HCT116 (cell line): ENCODE measurements at regions not wholly inside any gene's neighbourhood (a gene's known extent, or its start where the extent isn't known, plus 50 kb on each side); places are given as distances from the start of the nearest gene placed in this dataset.

Experiments
- ATAC-seq: fragments of 200-7000 bp; cut with Tn5 transposase; 2 replicates; pipeline ENCODE4 v1.9.1; 2020; ENCODE audit warnings: mild to moderate bottlenecking, moderate library complexity
- BruUV-seq: library from RNA; stranded (reverse); fragments of 400-500 nt; replicated peaks from 2 replicates; lab custom pipeline; 2021; lab: Mats Ljungman, UMichigan
- CTCF ChIA-PET: fragments of 300-600 bp; sonication (Branson Sonifier 250); formaldehyde crosslinking; loops from one replicate; lab custom pipeline; 2021; ENCODE audit warnings: antibody characterized with exemption; lab: Charles Lee
- POLR2A ChIA-PET: fragments of 300-600, 350-600 bp; sonication (Branson Sonifier 250); formaldehyde crosslinking; loops from one replicate; lab custom pipeline; 2021; ENCODE audit warnings: antibody characterized with exemption; lab: Charles Lee
- RAD21 ChIA-PET, 2 experiments: fragments of 300-600 bp; sonication (Branson Sonifier 250); formaldehyde crosslinking; loops; one replicate each; lab custom pipeline; 2023; ENCODE audit warnings: low total read pairs in 2 of 2; ENCODE audit not compliant: uncharacterized antibody in 2 of 2, unreplicated experiment in 2 of 2, low non-redundant PET in 1 of 2; lab: Charles Lee
- DNase-seq: peaks from one replicate; pipeline ENCODE4 v3.0.0-alpha.2; 2010; ENCODE audit warnings: low read depth, low spot score
- H2AFZ ChIP-seq: fragments of 200-600 bp; shearing (Covaris generic), sonication (generic); 2 replicates; pipeline ENCODE4 v1.6.1; 2017; ENCODE audit warnings: low read depth, mixed run types, mixed read lengths, antibody characterized with exemption, low read length; ENCODE audit not compliant: poor library complexity, severe bottlenecking
- H3K27ac ChIP-seq: 2 replicates; pipeline ENCODE4 v1.5.1; 2012; ENCODE audit warnings: low read depth, low read length
- H3K27me3 ChIP-seq: fragments of 200-600 bp; sonication (generic); 2 replicates; pipeline ENCODE4 v1.6.1; 2016; ENCODE audit warnings: mixed run types, low read length, mixed read lengths; ENCODE audit not compliant: insufficient read depth
- H3K36me3 ChIP-seq, 2 experiments: fragments of 200-500 bp in 1 of 2; fragments of 200-600 bp in 1 of 2; sonication (Bioruptor generic) in 1 of 2; sonication (generic) in 1 of 2; 2 replicates each; pipeline versions ENCODE4 v1.5.1 to v1.6.1; 2014 to 2016; ENCODE audit warnings: low read length in 2 of 2, inconsistent platforms in 1 of 2, mixed read lengths in 1 of 2, mixed run types in 1 of 2; ENCODE audit not compliant: insufficient read depth in 2 of 2, control insufficient read depth in 1 of 2
- H3K4me1 ChIP-seq, 2 experiments: fragments of 200-600 bp in 1 of 2; sonication (generic) in 1 of 2; 2 replicates each; pipeline versions ENCODE4 v1.5.1 to v1.6.1; 2012 to 2017; ENCODE audit warnings: low read length in 2 of 2, inconsistent platforms in 1 of 2, mild to moderate bottlenecking in 1 of 2, mixed read lengths in 1 of 2, mixed run types in 1 of 2, moderate library complexity in 1 of 2; ENCODE audit not compliant: insufficient read depth in 2 of 2, control insufficient read depth in 1 of 2
- H3K4me2 ChIP-seq: fragments of 200-600 bp; sonication (generic); 2 replicates; pipeline ENCODE4 v1.6.1; 2017; ENCODE audit warnings: mixed run types, low read length, mixed read lengths
- H3K4me3 ChIP-seq, 2 experiments: fragments of 200-600 bp in 1 of 2; sonication (generic) in 1 of 2; replicated peaks in 1 of 2; 2 replicates each; pipeline ENCODE4 v1.5.1; 2011 to 2016; ENCODE audit warnings: low read length in 2 of 2, control low read depth in 1 of 2, low read depth in 1 of 2, mild to moderate bottlenecking in 1 of 2, mixed read lengths in 1 of 2, mixed run types in 1 of 2
- H3K79me2 ChIP-seq: fragments of 200-600 bp; sonication (generic); 2 replicates; pipeline ENCODE4 v1.6.1; 2017; ENCODE audit warnings: mild to moderate bottlenecking, mixed run types, low read length, moderate library complexity, mixed read lengths; ENCODE audit not compliant: insufficient read depth
- H3K9ac ChIP-seq: fragments of 200-600 bp; sonication (generic); 2 replicates; pipeline ENCODE4 v1.6.1; 2016; ENCODE audit warnings: low read length, mixed read lengths
- H3K9me2 ChIP-seq: fragments of 200-600 bp; sonication (generic), shearing (Covaris generic); 2 replicates; pipeline ENCODE4 v1.6.1; 2017; ENCODE audit warnings: mixed run types, mild to moderate bottlenecking, moderate library complexity; ENCODE audit not compliant: insufficient read depth
- H3K9me3 ChIP-seq, 2 experiments: fragments of 200-500 bp in 1 of 2; fragments of 200-600 bp in 1 of 2; sonication (Bioruptor generic) in 1 of 2; sonication (generic) in 1 of 2; 2 replicates each; pipeline ENCODE4 v1.6.1; 2014 to 2017; ENCODE audit warnings: low read length in 2 of 2, mixed read lengths in 2 of 2, inconsistent platforms in 1 of 2, low read depth in 1 of 2, mild to moderate bottlenecking in 1 of 2, mixed run types in 1 of 2, moderate library complexity in 1 of 2; ENCODE audit not compliant: control insufficient read depth in 1 of 2, insufficient read depth in 1 of 2
- H4K20me1 ChIP-seq: fragments of 200-600 bp; sonication (generic), shearing (Covaris generic); 2 replicates; pipeline ENCODE4 v1.6.1; 2017; ENCODE audit warnings: mixed run types, mild to moderate bottlenecking, moderate library complexity; ENCODE audit not compliant: insufficient read depth
- POLR2AphosphoS5 ChIP-seq: IDR thresholded peaks from 2 replicates; pipeline ENCODE4 v1.6.1; 2011; ENCODE audit warnings: mild to moderate bottlenecking, low read depth, low read length, moderate library complexity
- SRF ChIP-seq: IDR thresholded peaks from 2 replicates; pipeline ENCODE4 v1.6.1; 2012; ENCODE audit warnings: low read depth
- ZFX ChIP-seq: fragments of 450-650 bp; IDR thresholded peaks from 2 replicates; pipeline ENCODE4 v1.6.1; 2017
- ZNF274 ChIP-seq: fragments of 200-500 bp; sonication (Bioruptor generic); IDR thresholded peaks from 2 replicates; pipeline ENCODE4 v1.6.1; 2014; ENCODE audit warnings: mild to moderate bottlenecking, low read depth, low read length, inconsistent platforms
- intact Hi-C: fragments of 100-400 bp; cut with micrococcal nuclease; formaldehyde crosslinking; loops from 2 replicates; pipeline ENCODE4 v1.10.0; 2022
- TF ChIP-seq, protein P1 (sequence below): IDR thresholded peaks from 2 replicates; pipeline ENCODE4 v1.6.1; 2012
- TF ChIP-seq, protein P2 (sequence below): IDR thresholded peaks from 2 replicates; pipeline ENCODE4 v1.6.1; 2012; ENCODE audit warnings: low read depth

DNA sequence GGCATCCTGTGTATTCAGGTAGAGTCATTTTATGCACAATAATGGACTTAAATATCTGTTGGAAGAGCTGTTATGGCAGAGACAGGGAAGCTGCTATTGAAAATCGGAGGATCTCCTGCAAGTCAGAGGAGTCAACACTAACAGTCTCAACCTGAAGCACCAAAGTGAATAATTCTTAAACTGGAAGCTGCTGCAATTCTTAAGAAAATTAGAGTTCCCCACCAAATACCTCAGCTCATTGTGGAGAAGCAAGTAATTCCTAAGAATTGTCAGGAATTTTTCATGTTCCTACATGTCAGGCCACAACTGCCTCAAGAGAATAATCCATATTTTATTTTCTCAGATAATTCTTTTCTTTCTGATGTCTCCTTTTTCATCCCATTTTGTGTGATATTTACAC, 892.6 kb upstream of the LCORL start:
- H3K4me2 ChIP-seq, result no peak overlapping the region
- POLR2A ChIA-PET, result no interaction called here
- DNase-seq, result no peak

More for the DNA sequence above, 892.6 kb upstream of the LCORL start:
- ATAC-seq, result no peak
- intact Hi-C loops, result no loop called here
- no peaks in the 10 kb centered on the region for H3K79me2 ChIP-seq
- no peak overlapping the region for H2AFZ ChIP-seq
- no peaks in the 10 kb centered on the region; a peak in 1 of 4 replicates for H3K9me3 ChIP-seq
- no peaks in the 10 kb centered on the region for H3K27me3 ChIP-seq
- H4K20me1 ChIP-seq, result no peaks in the 10 kb centered on the region
- ChIA-PET RAD21 (no interaction called here), CTCF (no interaction called here)
- no peaks in the 10 kb centered on the region for H3K9me2 ChIP-seq
- no peaks in the 10 kb centered on the region for H3K36me3 ChIP-seq
- BruUV-seq, result no TSS peak
- TF ChIP-seq, protein P1, sequence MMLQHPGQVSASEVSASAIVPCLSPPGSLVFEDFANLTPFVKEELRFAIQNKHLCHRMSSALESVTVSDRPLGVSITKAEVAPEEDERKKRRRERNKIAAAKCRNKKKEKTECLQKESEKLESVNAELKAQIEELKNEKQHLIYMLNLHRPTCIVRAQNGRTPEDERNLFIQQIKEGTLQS, result no peak
- TF ChIP-seq SRF, result no peak
- no peak for TF ChIP-seq ZNF274
- no peak for TF ChIP-seq POLR2AphosphoS5
- TF ChIP-seq, protein P2, sequence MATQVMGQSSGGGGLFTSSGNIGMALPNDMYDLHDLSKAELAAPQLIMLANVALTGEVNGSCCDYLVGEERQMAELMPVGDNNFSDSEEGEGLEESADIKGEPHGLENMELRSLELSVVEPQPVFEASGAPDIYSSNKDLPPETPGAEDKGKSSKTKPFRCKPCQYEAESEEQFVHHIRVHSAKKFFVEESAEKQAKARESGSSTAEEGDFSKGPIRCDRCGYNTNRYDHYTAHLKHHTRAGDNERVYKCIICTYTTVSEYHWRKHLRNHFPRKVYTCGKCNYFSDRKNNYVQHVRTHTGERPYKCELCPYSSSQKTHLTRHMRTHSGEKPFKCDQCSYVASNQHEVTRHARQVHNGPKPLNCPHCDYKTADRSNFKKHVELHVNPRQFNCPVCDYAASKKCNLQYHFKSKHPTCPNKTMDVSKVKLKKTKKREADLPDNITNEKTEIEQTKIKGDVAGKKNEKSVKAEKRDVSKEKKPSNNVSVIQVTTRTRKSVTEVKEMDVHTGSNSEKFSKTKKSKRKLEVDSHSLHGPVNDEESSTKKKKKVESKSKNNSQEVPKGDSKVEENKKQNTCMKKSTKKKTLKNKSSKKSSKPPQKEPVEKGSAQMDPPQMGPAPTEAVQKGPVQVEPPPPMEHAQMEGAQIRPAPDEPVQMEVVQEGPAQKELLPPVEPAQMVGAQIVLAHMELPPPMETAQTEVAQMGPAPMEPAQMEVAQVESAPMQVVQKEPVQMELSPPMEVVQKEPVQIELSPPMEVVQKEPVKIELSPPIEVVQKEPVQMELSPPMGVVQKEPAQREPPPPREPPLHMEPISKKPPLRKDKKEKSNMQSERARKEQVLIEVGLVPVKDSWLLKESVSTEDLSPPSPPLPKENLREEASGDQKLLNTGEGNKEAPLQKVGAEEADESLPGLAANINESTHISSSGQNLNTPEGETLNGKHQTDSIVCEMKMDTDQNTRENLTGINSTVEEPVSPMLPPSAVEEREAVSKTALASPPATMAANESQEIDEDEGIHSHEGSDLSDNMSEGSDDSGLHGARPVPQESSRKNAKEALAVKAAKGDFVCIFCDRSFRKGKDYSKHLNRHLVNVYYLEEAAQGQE, result no peak
- TF ChIP-seq ZFX, result no peak
- H3K27ac ChIP-seq, result no peak overlapping the region
- H3K4me3 ChIP-seq, result no peak overlapping the region
- no peaks in the 10 kb centered on the region for H3K4me1 ChIP-seq
- H3K9ac ChIP-seq, result no peak overlapping the region
